ENCODE measurements at regions not wholly inside any gene's neighbourhood (a gene's known extent, or its start where the extent isn't known, plus 50 kb on each side); places are given as distances from the start of the nearest gene placed in this dataset.

DNA sequence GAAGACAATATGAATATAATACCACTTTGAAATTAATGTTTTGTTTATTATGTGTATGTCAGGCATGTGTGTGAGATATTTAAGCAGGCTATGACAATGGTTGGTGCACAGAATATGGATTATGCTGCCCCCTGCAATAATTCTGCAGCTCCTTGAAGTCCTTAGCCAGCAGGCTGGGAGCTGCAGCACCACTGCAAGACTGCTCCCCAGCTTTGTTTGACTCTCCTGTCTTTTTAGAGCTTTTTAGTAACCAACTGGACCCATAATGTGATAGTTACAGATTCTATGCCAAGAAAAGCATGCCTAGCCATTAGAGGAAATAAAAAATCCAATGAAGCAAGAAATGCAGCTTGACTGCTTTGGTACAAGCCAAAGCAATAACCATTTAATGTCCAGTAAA, 535.1 kb downstream of the TMEM135 start:
- TF ChIP-seq, protein P1, sequence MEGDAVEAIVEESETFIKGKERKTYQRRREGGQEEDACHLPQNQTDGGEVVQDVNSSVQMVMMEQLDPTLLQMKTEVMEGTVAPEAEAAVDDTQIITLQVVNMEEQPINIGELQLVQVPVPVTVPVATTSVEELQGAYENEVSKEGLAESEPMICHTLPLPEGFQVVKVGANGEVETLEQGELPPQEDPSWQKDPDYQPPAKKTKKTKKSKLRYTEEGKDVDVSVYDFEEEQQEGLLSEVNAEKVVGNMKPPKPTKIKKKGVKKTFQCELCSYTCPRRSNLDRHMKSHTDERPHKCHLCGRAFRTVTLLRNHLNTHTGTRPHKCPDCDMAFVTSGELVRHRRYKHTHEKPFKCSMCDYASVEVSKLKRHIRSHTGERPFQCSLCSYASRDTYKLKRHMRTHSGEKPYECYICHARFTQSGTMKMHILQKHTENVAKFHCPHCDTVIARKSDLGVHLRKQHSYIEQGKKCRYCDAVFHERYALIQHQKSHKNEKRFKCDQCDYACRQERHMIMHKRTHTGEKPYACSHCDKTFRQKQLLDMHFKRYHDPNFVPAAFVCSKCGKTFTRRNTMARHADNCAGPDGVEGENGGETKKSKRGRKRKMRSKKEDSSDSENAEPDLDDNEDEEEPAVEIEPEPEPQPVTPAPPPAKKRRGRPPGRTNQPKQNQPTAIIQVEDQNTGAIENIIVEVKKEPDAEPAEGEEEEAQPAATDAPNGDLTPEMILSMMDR (IDR thresholded peaks at IDR 0.05; ENCODE audit: low read depth, low read length, missing input control), result no peak
- TF ChIP-seq REST (IDR thresholded peaks at IDR 0.05) (no peak), RAD21 (IDR thresholded peaks at IDR 0.05) (no peak), TAF1 (conservative IDR thresholded peaks at IDR 0.05) (no peak), GABPA (IDR thresholded peaks at IDR 0.05 in 1 of 2, conservative IDR thresholded peaks at IDR 0.05 in 1 of 2) (no peak), SP1 (IDR thresholded peaks at IDR 0.05) (no peak), YY1 (IDR thresholded peaks at IDR 0.05) (no peak), HNF4A (conservative IDR thresholded peaks at IDR 0.05) (no peak), JUND (IDR thresholded peaks at IDR 0.05) (no peak), EGR1 (IDR thresholded peaks at IDR 0.05; ENCODE audit: low read depth in 2 of 2) (no peak), ATF3 (IDR thresholded peaks at IDR 0.05) (no peak), RXRA (IDR thresholded peaks at IDR 0.05) (no peak), NR2F2 (IDR thresholded peaks at IDR 0.05) (no peak)
- TF ChIP-seq, protein P2, sequence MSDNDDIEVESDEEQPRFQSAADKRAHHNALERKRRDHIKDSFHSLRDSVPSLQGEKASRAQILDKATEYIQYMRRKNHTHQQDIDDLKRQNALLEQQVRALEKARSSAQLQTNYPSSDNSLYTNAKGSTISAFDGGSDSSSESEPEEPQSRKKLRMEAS (IDR thresholded peaks at IDR 0.05), result no peak

Measured in liver (tissue), 3 donors.